Stimulated activated CD4-positive, alpha-beta T cell treated with anti-CD3 and anti-CD28 coated beads, Interleukin-1b, Interleukin-23, amount 100 ng/mL, for 1 hour (primary cell): ENCODE measurements at regions not wholly inside any gene's neighbourhood (a gene's known extent, or its start where the extent isn't known, plus 50 kb on each side); places are given as distances from the start of the nearest gene placed in this dataset.
A peak's percentile ranks its signal among the peaks of the same experiment; 100 is the strongest.

Source experiments
- DNase-seq, 2 donors: peaks; one replicate each; pipeline ENCODE4 v3.0.0-alpha.2; 2020; ENCODE audit warnings: low read depth in 2 of 2

GRCh38 chr12:76611533-76611932 is 52.0 kb upstream of the OSBPL8 start:
- no peak for DNase-seq

DNA sequence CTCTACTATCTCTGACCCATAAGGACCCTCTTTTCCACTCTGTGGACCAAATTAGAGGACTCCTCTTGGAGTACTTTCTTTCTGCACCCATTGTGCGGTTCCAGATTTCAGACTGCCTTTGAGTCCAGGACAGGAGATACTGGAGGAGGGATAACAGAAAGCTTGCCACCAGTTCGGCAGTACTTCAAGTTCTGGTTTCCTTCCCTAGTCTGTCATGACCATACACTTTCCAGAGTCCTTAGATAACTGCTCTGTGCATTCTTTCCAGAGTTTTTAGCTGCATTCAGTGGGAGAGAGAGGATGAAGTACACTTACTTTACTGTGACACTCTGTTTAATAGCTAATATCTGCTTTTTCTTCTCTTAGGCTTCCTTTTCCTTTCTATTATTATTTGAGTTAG is 54.8 kb upstream of the OSBPL8 start:
- DNase-seq: no peak

DNA sequence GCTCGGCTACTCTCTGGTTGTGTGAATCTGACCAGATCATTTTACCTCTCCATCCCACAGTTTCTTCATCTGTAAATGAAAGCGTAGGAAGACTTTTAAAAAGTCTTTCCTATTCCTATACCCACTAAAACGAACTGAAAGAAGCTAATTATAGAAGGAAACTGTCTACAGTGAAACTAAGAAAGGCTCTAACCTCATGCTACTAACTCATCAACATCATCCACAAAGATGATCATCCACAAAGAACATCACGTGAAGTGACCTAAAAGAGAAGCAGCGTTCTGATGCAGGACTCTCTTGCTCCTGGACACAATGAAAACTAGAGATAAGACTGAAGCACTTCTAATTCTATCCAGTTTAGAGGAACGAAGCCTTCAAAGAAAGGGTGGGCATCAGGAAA is 58.5 kb upstream of the OSBPL8 start:
- DNase-seq: no peak

- DNase-seq: peak; percentile 21 to 41
These were observed 62.0 kb upstream of the OSBPL8 start for GRCh38 chr12:76621582-76622024.

DNA sequence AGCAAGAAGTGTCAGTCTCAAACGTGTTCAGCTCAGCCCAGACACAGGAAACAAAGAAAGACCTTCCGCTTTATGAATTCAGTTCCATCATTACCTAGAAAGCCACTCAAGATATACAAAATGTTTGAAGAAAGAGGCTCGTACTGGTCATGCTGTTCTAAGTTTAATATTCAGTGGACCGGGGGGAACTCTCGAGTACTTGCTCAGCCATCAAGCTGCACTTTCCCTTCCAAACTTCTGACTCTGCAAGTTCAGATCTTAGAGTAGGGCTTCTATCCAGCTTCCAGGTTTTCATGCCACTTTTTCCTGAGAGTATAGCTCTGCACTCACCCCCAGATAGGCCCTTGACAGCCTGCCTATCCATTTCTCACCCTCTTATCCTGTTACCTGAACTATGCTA is 62.8 kb upstream of the OSBPL8 start:
- no peak for DNase-seq

DNA sequence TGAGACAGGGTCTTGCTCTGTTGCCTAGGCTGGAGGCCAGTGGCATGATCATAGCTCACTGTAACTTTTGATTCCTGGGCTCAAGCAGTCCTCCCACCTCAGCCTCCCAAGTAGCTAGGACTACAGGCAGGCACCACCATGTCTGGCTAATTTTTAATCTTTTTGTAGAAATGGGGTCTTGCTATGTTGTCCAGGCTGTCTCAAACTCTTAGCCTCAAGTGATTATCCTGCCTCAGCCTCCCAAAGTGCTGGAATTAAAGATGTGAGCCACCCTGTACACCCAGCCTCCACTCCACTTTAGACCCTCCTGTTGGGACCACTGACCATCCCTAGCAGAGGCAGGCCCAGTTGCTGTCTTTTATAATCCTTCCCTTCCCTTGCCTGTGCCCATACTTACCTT is 63.3 kb upstream of the OSBPL8 start:
- no peak for DNase-seq

- DNase-seq: no peak
These were observed 64.4 kb upstream of the OSBPL8 start for GRCh38 chr12:76623931-76624330.

DNA sequence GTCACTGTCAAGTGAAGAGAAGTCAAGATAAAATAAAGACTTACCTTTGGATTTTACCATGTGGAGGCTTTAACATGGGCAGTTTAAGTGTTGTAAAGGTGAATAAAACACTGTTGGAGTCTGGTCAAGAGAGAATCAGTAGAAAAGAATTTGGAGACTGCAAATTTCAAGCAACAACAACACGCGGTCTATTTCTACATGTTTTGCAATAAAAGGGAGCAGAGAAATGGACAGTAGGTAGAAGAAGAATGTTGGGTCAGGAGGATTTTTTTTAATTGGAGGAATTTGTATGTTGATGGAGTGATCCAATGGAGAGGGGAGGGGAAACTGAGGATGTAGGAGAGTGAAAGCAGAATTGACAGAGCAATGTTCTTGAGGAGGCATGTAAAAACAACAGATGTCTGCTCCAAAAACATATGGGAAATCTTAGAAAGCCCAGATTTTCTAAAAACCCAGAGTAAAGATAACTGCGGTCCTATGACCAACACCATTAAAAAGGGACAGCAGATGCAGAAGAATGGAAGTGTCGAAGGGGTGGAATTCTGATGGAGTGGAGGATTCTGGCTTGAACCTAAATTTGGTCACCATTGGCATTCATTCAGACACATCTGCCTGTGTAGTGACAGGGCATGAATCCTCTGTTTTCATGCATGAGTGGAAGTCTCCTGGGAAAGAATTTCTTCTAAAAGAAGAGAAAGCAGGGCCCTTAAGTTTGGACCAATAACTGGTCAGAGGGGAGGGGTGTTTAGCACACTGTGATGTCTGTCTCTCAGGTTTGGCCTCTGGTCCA is 68.0 kb upstream of the OSBPL8 start:
- DNase-seq: no peak

DNA sequence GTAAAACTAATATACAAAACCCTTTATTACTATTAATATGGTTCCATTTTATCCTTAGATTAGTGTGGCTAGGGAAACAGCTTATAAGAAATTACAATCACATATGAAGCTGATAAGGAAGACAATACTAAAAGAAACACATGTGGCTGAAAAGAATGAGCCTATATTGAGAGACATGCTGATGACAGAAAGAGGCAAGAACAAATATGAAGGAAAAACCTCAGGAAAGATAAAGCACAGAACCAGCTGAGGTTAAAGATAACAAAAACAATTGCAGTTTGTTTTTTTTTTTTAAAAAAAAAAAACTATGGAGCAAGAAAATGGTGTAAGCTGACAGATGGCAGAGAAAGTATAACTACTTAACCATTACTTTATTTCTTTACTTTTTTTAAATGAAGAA is 69.2 kb upstream of the OSBPL8 start:
- DNase-seq: no peak

DNA sequence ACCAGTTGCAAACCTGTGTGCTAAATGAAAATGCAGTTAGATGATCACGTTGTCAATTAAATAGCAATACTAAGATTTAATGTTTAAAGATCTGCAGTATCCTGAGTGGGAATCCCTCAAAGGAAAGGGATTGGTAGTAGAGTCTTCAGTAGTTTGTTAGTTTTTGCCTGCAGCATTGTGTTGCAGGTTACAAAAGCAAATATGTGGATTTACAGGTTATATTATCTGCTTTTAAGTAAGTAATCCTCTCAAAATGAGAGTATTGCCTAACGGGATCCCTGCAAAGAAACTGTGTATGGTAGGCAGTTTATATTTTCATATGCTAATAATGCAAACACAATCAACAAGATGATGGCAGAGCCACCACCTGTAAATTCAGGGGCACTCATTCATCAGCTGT is 72.2 kb upstream of the OSBPL8 start:
- DNase-seq: no peak

- DNase-seq: no peak
These were observed 73.8 kb upstream of the OSBPL8 start for GRCh38 chr12:76633415-76633814.

GRCh38 chr12:76634133-76634532 is 74.6 kb upstream of the OSBPL8 start:
- DNase-seq: no peak

GRCh38 chr12:76636121-76636692 is 76.6 kb upstream of the OSBPL8 start:
- DNase-seq: no peak

- DNase-seq: no peak
These were observed 78.2 kb upstream of the OSBPL8 start for GRCh38 chr12:76637807-76638206.

DNA sequence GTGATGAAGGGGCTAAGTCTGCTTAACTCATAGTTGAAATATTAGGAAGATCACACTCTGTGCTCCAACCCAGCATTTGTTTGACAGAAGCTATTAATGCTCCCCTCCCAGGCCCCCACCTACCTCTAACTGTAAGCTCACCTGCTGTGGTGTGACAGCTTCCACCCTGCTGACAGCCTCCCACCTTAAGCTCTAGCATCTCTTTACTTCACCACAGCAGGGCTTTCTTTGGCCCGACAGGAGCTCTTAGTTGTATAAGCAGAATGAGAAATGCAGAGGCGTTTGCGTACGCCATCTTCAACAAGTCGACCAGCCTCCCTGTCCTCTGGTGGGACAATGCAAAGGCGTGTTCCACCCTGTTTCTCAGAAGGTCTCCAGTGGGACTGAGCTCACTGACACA is 80.1 kb upstream of the OSBPL8 start:
- DNase-seq: no peak

DNA sequence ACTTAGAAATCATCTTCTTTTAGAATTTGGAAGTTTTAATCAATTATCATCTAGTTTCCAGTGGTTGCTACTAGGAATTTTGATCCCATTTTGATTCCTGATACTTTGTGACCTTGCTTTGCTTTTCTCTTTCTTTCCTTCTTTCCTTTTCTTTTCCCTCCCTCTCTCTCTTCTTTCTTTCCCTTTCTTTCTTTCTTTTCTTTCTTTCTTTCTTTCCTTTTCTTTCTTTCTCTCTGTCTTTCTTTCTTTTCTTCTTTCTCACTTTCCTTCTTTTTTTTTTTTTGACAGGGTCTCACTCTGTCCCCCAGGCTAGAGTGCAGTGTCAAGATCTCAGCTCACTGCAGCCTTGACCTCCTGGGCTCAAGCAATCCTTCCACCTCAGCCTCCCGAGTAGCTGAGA is 81.5 kb upstream of the OSBPL8 start:
- no peak for DNase-seq

- DNase-seq: no peak
These were observed 82.4 kb upstream of the OSBPL8 start for GRCh38 chr12:76641961-76642360.

GRCh38 chr12:76643438-76643837 is 83.9 kb upstream of the OSBPL8 start:
- DNase-seq: no peak

DNA sequence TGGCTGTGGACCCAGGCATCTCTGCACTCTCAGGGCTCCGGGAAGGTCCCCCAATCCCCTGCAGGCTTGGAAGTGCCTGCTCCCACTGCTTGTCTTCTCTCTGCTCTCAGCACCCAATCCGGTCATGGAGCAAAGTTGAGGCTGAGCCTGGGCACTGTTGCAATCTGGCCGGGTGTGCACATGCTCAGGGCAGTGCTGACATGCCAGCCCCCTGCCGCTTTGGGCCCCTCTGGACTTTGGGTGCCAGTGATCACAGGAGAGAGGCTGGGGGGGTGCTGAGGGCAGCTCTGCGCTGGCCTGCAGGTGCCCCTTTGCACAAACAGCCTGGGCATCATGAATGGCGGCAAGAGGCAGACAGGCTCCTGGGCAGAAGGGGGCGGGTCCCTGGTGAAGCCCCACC is 85.4 kb upstream of the OSBPL8 start:
- DNase-seq: no peak

- DNase-seq: no peak
These were observed 86.4 kb upstream of the OSBPL8 start for GRCh38 chr12:76645934-76646333.

- no peak for DNase-seq
These were observed 86.8 kb upstream of the OSBPL8 start for GRCh38 chr12:76646366-76646765.

- no peak for DNase-seq
These were observed 89.5 kb upstream of the OSBPL8 start for GRCh38 chr12:76649099-76649498.

GRCh38 chr12:76652402-76652801 is 92.8 kb upstream of the OSBPL8 start:
- DNase-seq: no peak

DNA sequence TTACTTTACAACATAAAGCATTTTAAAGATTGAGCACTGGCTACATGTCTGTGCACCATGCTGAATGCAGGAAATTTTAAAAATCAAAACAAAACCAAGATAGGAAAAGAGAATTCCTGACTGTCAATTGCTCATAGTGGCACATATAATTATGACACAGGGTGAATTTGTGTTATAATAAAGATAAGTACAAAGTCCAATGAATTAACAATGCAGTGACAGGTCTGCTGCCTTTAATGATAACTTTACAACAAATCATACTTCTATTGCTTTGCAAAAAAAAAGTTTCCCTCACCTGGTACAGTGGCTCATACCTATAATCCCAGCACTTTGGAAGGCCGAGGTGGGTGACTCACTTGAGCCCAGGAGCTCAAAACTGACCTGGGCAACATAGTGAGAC is 93.8 kb upstream of the OSBPL8 start:
- no peak for DNase-seq
